GM12878 (cell line): ENCODE measurements at regions not wholly inside any gene's neighbourhood (a gene's known extent, or its start where the extent isn't known, plus 50 kb on each side); places are given as distances from the start of the nearest gene placed in this dataset.

Experiments used
- ATAC-seq: fragments of 200-7000 bp; cut with Tn5 transposase; 3 replicates; pipeline ENCODE4 v1.9.1; 2020; ENCODE audit warnings: mild to moderate bottlenecking, moderate library complexity
- BruUV-seq: library from RNA; stranded (reverse); fragments of 400-500 nt; replicated peaks from 2 replicates; lab custom pipeline; 2021; lab: Mats Ljungman, UMichigan
- CTCF ChIA-PET: fragments of 300-600 bp; sonication (Branson Sonifier 250); formaldehyde crosslinking; extraction: SDS; loops from one replicate; lab custom pipeline; 2021; ENCODE audit warnings: inconsistent platforms; lab: Yijun Ruan, JAX
- POLR2A ChIA-PET: fragments of 350-600 bp; formaldehyde crosslinking; extraction: SDS; loops from one replicate; lab custom pipeline; 2021; ENCODE audit warnings: inconsistent platforms; lab: Charles Lee
- RAD21 ChIA-PET: fragments of 300-600 bp; sonication (Branson Sonifier 250); formaldehyde crosslinking; loops from one replicate; lab custom pipeline; 2023; ENCODE audit warnings: antibody characterized with exemption; ENCODE audit not compliant: unreplicated experiment; lab: Charles Lee
- SMC1A ChIA-PET: fragments of 300-600 bp; sonication (Branson Sonifier 250); formaldehyde crosslinking; loops from one replicate; lab custom pipeline; 2023; ENCODE audit not compliant: unreplicated experiment, uncharacterized antibody; lab: Charles Lee
- DNase-seq: peaks from one replicate; pipeline ENCODE4 v3.0.0-alpha.2; 2011; ENCODE audit warnings: low read depth, low spot score
- FAIRE-seq: peaks from 3 replicates; lab custom pipeline; 2011; peaks lifted over from hg19 to GRCh38; lab: Jason Lieb, UNC
- H2AFZ ChIP-seq: 2 replicates; pipeline ENCODE4 v1.6.0; 2011; ENCODE audit warnings: low read depth, low read length, control low read depth; ENCODE audit not compliant: control insufficient read depth
- H3K27ac ChIP-seq: 2 replicates; pipeline ENCODE4 v1.5.1; 2011; ENCODE audit warnings: control low read depth; ENCODE audit not compliant: control insufficient read depth, insufficient read depth
- H3K27me3 ChIP-seq, 2 experiments: replicated peaks in 1 of 2; 2 replicates each; pipeline versions ENCODE4 v1.6.0 to v1.6.1; 2011; ENCODE audit warnings: low read length in 1 of 2; ENCODE audit not compliant: control insufficient read depth in 2 of 2, insufficient read depth in 2 of 2
- H3K36me3 ChIP-seq, 2 experiments: 2 replicates each; pipeline ENCODE4 v1.5.1; 2011; ENCODE audit warnings: low read length in 1 of 2; ENCODE audit not compliant: control insufficient read depth in 2 of 2, insufficient read depth in 2 of 2
- H3K4me1 ChIP-seq: 2 replicates; pipeline ENCODE4 v1.6.1; 2011; ENCODE audit warnings: mild to moderate bottlenecking, low read length, moderate library complexity, mixed read lengths; ENCODE audit not compliant: control insufficient read depth, insufficient read depth
- H3K4me2 ChIP-seq: 2 replicates; pipeline ENCODE4 v1.6.0; 2011; ENCODE audit warnings: control low read depth; ENCODE audit not compliant: control insufficient read depth, insufficient read depth
- H3K4me3 ChIP-seq: fragments of 200-600 bp; sonication (generic); 2 replicates; pipeline ENCODE4 v1.5.1; 2016
- H3K79me2 ChIP-seq: 2 replicates; pipeline ENCODE4 v1.6.0; 2011; ENCODE audit warnings: low read length; ENCODE audit not compliant: control insufficient read depth, insufficient read depth
- H3K9ac ChIP-seq: 2 replicates; pipeline ENCODE4 v1.8.0; 2011; ENCODE audit warnings: low read length, control low read depth, mixed read lengths; ENCODE audit not compliant: control insufficient read depth, insufficient read depth
- H3K9me3 ChIP-seq: replicated peaks from 3 replicates; pipeline ENCODE4 v1.5.1; 2011; ENCODE audit warnings: mild to moderate bottlenecking, low read length; ENCODE audit not compliant: control insufficient read depth, insufficient read depth
- H4K20me1 ChIP-seq: 2 replicates; pipeline ENCODE4 v1.6.0; 2011; ENCODE audit not compliant: control insufficient read depth, insufficient read depth
- CHD2 ChIP-seq: IDR thresholded peaks from 2 replicates; pipeline ENCODE4 v1.6.1; 2011; ENCODE audit warnings: low read depth, low read length, improper control_type of control experiment, borderline replicate concordance
- EZH2 ChIP-seq: IDR thresholded peaks from 2 replicates; pipeline ENCODE4 v1.6.1; 2012; ENCODE audit warnings: low read depth, mild to moderate bottlenecking, control low read depth, inconsistent platforms, low read length, borderline replicate concordance; ENCODE audit not compliant: control insufficient read depth
- GATAD2B ChIP-seq: fragments of 450-650 bp; conservative IDR thresholded peaks from 2 replicates; pipeline ENCODE4 v1.6.1; 2017; ENCODE audit warnings: low read depth, mild to moderate bottlenecking, moderate library complexity
- MAX ChIP-seq: IDR thresholded peaks from 2 replicates; pipeline ENCODE4 v1.6.1; 2012; ENCODE audit warnings: low read depth, low read length, improper control_type of control experiment
- NR2C2 ChIP-seq: IDR thresholded peaks from 2 replicates; pipeline ENCODE4 v1.6.1; 2011; ENCODE audit warnings: borderline replicate concordance, low read depth; ENCODE audit not compliant: control insufficient read depth, insufficient read length
- POLR2A ChIP-seq: IDR thresholded peaks from 2 replicates; pipeline ENCODE4 v1.6.1; 2011; ENCODE audit warnings: low read depth, mild to moderate bottlenecking, low read length
- RB1 ChIP-seq: fragments of 450-650 bp; formaldehyde crosslinking; IDR thresholded peaks from 2 replicates; pipeline ENCODE4 v1.6.1; 2017; ENCODE audit warnings: mild to moderate bottlenecking, borderline replicate concordance
- SMAD1 ChIP-seq: fragments of 450-650 bp; IDR thresholded peaks from 2 replicates; pipeline ENCODE4 v1.6.1; 2018; ENCODE audit warnings: mild to moderate bottlenecking, low read depth; ENCODE audit not compliant: partially characterized antibody
- ZBTB40 ChIP-seq: fragments of 450-650 bp; IDR thresholded peaks from 2 replicates; pipeline ENCODE4 v1.6.1; 2016; ENCODE audit warnings: mild to moderate bottlenecking, moderate library complexity, borderline replicate concordance
- WGBS: methylation state at CpG from one replicate; pipeline ENCODE4 v1.1.6; 2016; ENCODE audit warnings: low lambda C conversion rate; ENCODE audit not compliant: insufficient replicate concordance, insufficient coverage; ENCODE audit errors: missing lambda C conversion rate; 5-methylcytosine and 5-hydroxymethylcytosine counted together
- in situ Hi-C: fragments of 300-500 bp; cut with MboI; formaldehyde crosslinking; loops from 9 replicates; pipeline ENCODE4 v1.14.3; 2018; ENCODE audit warnings: mixed read lengths
- intact Hi-C: fragments of 100-400 bp; cut with micrococcal nuclease; formaldehyde crosslinking; loops from one replicate; pipeline ENCODE4 v1.14.2; 2022; ENCODE audit not compliant: unreplicated experiment
- TF ChIP-seq, protein P1 (sequence below): fragments of 450-650 bp; conservative IDR thresholded peaks from 2 replicates; pipeline ENCODE4 v1.6.1; 2017; ENCODE audit warnings: mild to moderate bottlenecking, moderate library complexity

GRCh38 chr22:22817468-22818201 is 70.0 kb upstream of the IGLL5 start:
- TF ChIP-seq MAX, result no peak
- TF ChIP-seq EZH2, result no peak
- TF ChIP-seq ZBTB40, result no peak
- TF ChIP-seq NR2C2, result no peak
- no peak for TF ChIP-seq RB1
- no peak for TF ChIP-seq SMAD1
- TF ChIP-seq POLR2A, result no peak
- TF ChIP-seq CHD2, result no peak
- TF ChIP-seq, protein P1, sequence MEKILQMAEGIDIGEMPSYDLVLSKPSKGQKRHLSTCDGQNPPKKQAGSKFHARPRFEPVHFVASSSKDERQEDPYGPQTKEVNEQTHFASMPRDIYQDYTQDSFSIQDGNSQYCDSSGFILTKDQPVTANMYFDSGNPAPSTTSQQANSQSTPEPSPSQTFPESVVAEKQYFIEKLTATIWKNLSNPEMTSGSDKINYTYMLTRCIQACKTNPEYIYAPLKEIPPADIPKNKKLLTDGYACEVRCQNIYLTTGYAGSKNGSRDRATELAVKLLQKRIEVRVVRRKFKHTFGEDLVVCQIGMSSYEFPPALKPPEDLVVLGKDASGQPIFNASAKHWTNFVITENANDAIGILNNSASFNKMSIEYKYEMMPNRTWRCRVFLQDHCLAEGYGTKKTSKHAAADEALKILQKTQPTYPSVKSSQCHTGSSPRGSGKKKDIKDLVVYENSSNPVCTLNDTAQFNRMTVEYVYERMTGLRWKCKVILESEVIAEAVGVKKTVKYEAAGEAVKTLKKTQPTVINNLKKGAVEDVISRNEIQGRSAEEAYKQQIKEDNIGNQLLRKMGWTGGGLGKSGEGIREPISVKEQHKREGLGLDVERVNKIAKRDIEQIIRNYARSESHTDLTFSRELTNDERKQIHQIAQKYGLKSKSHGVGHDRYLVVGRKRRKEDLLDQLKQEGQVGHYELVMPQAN, result no peak
- no peak for TF ChIP-seq GATAD2B
- H3K4me2 ChIP-seq, result no peak overlapping the region
- no peaks in the 10 kb centered on the region for H3K9me3 ChIP-seq
- POLR2A ChIA-PET, result no interaction called here
- no TSS peak for BruUV-seq
- ATAC-seq (no peak), DNase-seq (no peak), FAIRE-seq (no peak)
- intact Hi-C loops, result loop anchor here (10.0 kb wide), 1 partner anchor 307 kb away; no protein-coding TSS in a partner anchor
- H3K36me3 ChIP-seq, result no peaks in the 10 kb centered on the region
- no peak overlapping the region for H3K27ac ChIP-seq
- in situ Hi-C loops, result loop anchor here (25.0 kb wide), 2 partner anchors 470 to 570 kb away; no protein-coding TSS in a partner anchor
- CTCF ChIA-PET, result interaction anchor here (1.4 to 15.8 kb wide), 6 partner anchors 8 to 139 kb away, joined by 4 to 323 read pairs (median 8); no protein-coding TSS in a partner anchor
- RAD21 ChIA-PET, result interaction anchor here (1.2 to 2.9 kb wide), 4 partner anchors 31 to 137 kb away, joined by 4 to 14 read pairs (median 6); no protein-coding TSS in a partner anchor
- no peaks in the 10 kb centered on the region for H3K27me3 ChIP-seq
- H3K9ac ChIP-seq, result no peak overlapping the region
- no peak overlapping the region for H2AFZ ChIP-seq
- WGBS, result 16% methylated on average over 5 of the region's 5 CpGs
- SMC1A ChIA-PET, result interaction anchor here (0.9 to 12.8 kb wide), 4 partner anchors 9 to 140 kb away, joined by 3 to 220 read pairs (median 6); no protein-coding TSS in a partner anchor
- peaks cover 28% of the 10 kb centered on the region for H3K4me1 ChIP-seq
- H3K79me2 ChIP-seq, result no peaks in the 10 kb centered on the region
- no peaks in the 10 kb centered on the region for H4K20me1 ChIP-seq
- H3K4me3 ChIP-seq, result no peak overlapping the region
